ENCODE measurements at regions not wholly inside any gene's neighbourhood (a gene's known extent, or its start where the extent isn't known, plus 50 kb on each side); places are given as distances from the start of the nearest gene placed in this dataset.
A peak's percentile ranks its signal among the peaks of the same experiment; 100 is the strongest.

- ChIA-PET CTCF (no interaction called here), POLR2A (no interaction called here)
- H3K36me3 Mint-ChIP-seq: peaks cover 0 to 5% (median 0%) of the 10 kb centered on the region in 5 donors
- Histone ChIP-seq H3K9me3 (ENCODE audit: control insufficient read depth in 2 of 3, low read length in 3 of 3) (peaks cover 0 to 8% (median 0%) of the 10 kb centered on the region in 3 experiments), H3K27ac (ENCODE audit: low read depth, low read length) (no peak overlapping the region), H3K27me3 (ENCODE audit: control insufficient read depth in 2 of 2, insufficient read depth in 2 of 2, low read length in 2 of 2) (no peaks in the 10 kb centered on the region), H3K36me3 (ENCODE audit: control insufficient read depth in 2 of 3, insufficient read depth in 3 of 3, low read length in 3 of 3) (no peaks in the 10 kb centered on the region), H3K4me3 (ENCODE audit: low read length) (no peak overlapping the region), H3K4me1 (ENCODE audit: control insufficient read depth in 2 of 2, insufficient read depth in 2 of 2, low read length in 2 of 2) (no peaks in the 10 kb centered on the region)
- H3K4me3 Mint-ChIP-seq: no peak overlapping the region
- peaks cover 3 to 15% (median 8%) of the 10 kb centered on the region in 11 donors for H3K9me3 Mint-ChIP-seq
- intact Hi-C loops (cut with micrococcal nuclease): no loop called here
- no peaks in the 10 kb centered on the region for H3K27me3 Mint-ChIP-seq
- no peaks in the 10 kb centered on the region for H3K4me1 Mint-ChIP-seq
- H3K27ac Mint-ChIP-seq: no peak overlapping the region
- DNase-seq (no peak), ATAC-seq (no peak)
Observed at GRCh38 chrX:58051346-58051745, 141.1 kb upstream of the ZXDA start.

- no peaks in the 10 kb centered on the region for H3K4me1 Mint-ChIP-seq
- peaks cover 3 to 23% (median 12%) of the 10 kb centered on the region in 11 donors for H3K9me3 Mint-ChIP-seq
- CTCF ChIA-PET: no interaction called here
- no peak overlapping the region for H3K4me3 ChIP-seq (ENCODE audit: low read length)
- POLR2A ChIA-PET: no interaction called here
- DNase-seq: no peak
- peaks cover 0 to 15% (median 0%) of the 10 kb centered on the region in 5 donors for H3K27me3 Mint-ChIP-seq
- H3K4me1 ChIP-seq (ENCODE audit: control insufficient read depth in 2 of 2, insufficient read depth in 2 of 2, low read length in 2 of 2): no peaks in the 10 kb centered on the region
- H3K36me3 ChIP-seq (ENCODE audit: control insufficient read depth in 2 of 3, insufficient read depth in 3 of 3, low read length in 3 of 3): no peaks in the 10 kb centered on the region
- intact Hi-C loops (cut with micrococcal nuclease): no loop called here
- no peak overlapping the region for H3K4me3 Mint-ChIP-seq
- H3K27ac Mint-ChIP-seq: no peak overlapping the region
- H3K27ac ChIP-seq (ENCODE audit: low read depth, low read length): no peak overlapping the region
- H3K36me3 Mint-ChIP-seq: peaks cover 0 to 5% (median 0%) of the 10 kb centered on the region in 5 donors
- ATAC-seq: no peak
- no peaks in the 10 kb centered on the region for H3K27me3 ChIP-seq (ENCODE audit: control insufficient read depth in 2 of 2, insufficient read depth in 2 of 2, low read length in 2 of 2)
- H3K9me3 ChIP-seq (ENCODE audit: control insufficient read depth in 2 of 3, low read length in 3 of 3): peaks cover 0 to 8% (median 0%) of the 10 kb centered on the region in 3 experiments
Observed at GRCh38 chrX:58044130-58044529, 133.9 kb upstream of the ZXDA start.

- CTCF ChIA-PET: interaction anchor here (0.6 to 1.1 kb wide), 2 partner anchors 204 to 989 kb away, joined by 3 read pairs; no protein-coding TSS in a partner anchor
- Mint-ChIP-seq H3K4me3 (no peak overlapping the region), H3K9me3 (no peaks in the 10 kb centered on the region), H3K27ac (no peak overlapping the region), H3K4me1 (peaks cover 0 to 34% (median 8%) of the 10 kb centered on the region in 7 donors), H3K27me3 (no peaks in the 10 kb centered on the region), H3K36me3 (no peaks in the 10 kb centered on the region)
- no peak overlapping the region for H3K4me3 ChIP-seq (ENCODE audit: low read length)
- intact Hi-C loops (cut with micrococcal nuclease): loop anchor here (1.0 to 10.0 kb wide), 7 partner anchors 121 to 1741 kb away; partner anchors contain the start of gene FAAH2 (in 1 of the 2)
- ATAC-seq (no peak), DNase-seq (peak in 6 of 9 donors; percentile 4 to 43 (median 30))
- H3K4me1 ChIP-seq (ENCODE audit: control insufficient read depth in 2 of 2, insufficient read depth in 2 of 2, low read length in 2 of 2): peaks cover 0 to 7% of the 10 kb centered on the region in 2 donors
- no peak overlapping the region for H3K27ac ChIP-seq (ENCODE audit: low read depth, low read length)
- POLR2A ChIA-PET: no interaction called here
- H3K9me3 ChIP-seq (ENCODE audit: control insufficient read depth in 2 of 3, low read length in 3 of 3): no peaks in the 10 kb centered on the region
- no peaks in the 10 kb centered on the region for H3K36me3 ChIP-seq (ENCODE audit: control insufficient read depth in 2 of 3, insufficient read depth in 3 of 3, low read length in 3 of 3)
- H3K27me3 ChIP-seq (ENCODE audit: control insufficient read depth in 2 of 2, insufficient read depth in 2 of 2, low read length in 2 of 2): no peaks in the 10 kb centered on the region
Observed at GRCh38 chrX:58025979-58026378, 115.7 kb upstream of the ZXDA start.

GRCh38 chrX:57985951-57986350, 75.7 kb upstream of the ZXDA start:
- Histone ChIP-seq H3K4me3 (ENCODE audit: low read length) (no peak overlapping the region), H3K4me1 (ENCODE audit: control insufficient read depth in 2 of 2, insufficient read depth in 2 of 2, low read length in 2 of 2) (no peaks in the 10 kb centered on the region), H3K27ac (ENCODE audit: low read depth, low read length) (no peak overlapping the region), H3K36me3 (ENCODE audit: control insufficient read depth in 2 of 3, insufficient read depth in 3 of 3, low read length in 3 of 3) (no peaks in the 10 kb centered on the region), H3K27me3 (ENCODE audit: control insufficient read depth in 2 of 2, insufficient read depth in 2 of 2, low read length in 2 of 2) (no peaks in the 10 kb centered on the region), H3K9me3 (ENCODE audit: control insufficient read depth in 2 of 3, low read length in 3 of 3) (peaks cover 0 to 14% (median 0%) of the 10 kb centered on the region in 3 experiments)
- H3K27ac Mint-ChIP-seq: no peak overlapping the region
- peaks cover 0 to 31% (median 8%) of the 10 kb centered on the region in 11 donors for H3K9me3 Mint-ChIP-seq
- intact Hi-C loops (cut with micrococcal nuclease): no loop called here
- peaks cover 0 to 10% (median 0%) of the 10 kb centered on the region in 5 donors for H3K27me3 Mint-ChIP-seq
- no peaks in the 10 kb centered on the region for H3K36me3 Mint-ChIP-seq
- ChIA-PET CTCF (no interaction called here), POLR2A (interaction anchor here (0.6 kb wide), 1 partner anchor 10 kb away, joined by 3 read pairs; no protein-coding TSS in a partner anchor)
- no peaks in the 10 kb centered on the region for H3K4me1 Mint-ChIP-seq
- DNase-seq (no peak), ATAC-seq (no peak)
- H3K4me3 Mint-ChIP-seq: no peak overlapping the region

- Histone ChIP-seq H3K4me1 (ENCODE audit: control insufficient read depth in 2 of 2, insufficient read depth in 2 of 2, low read length in 2 of 2) (no peaks in the 10 kb centered on the region), H3K9me3 (ENCODE audit: control insufficient read depth in 2 of 3, low read length in 3 of 3) (peaks cover 0 to 8% (median 0%) of the 10 kb centered on the region in 3 experiments), H3K27ac (ENCODE audit: low read depth, low read length) (no peak overlapping the region), H3K36me3 (ENCODE audit: control insufficient read depth in 2 of 3, insufficient read depth in 3 of 3, low read length in 3 of 3) (no peaks in the 10 kb centered on the region), H3K4me3 (ENCODE audit: low read length) (no peak overlapping the region), H3K27me3 (ENCODE audit: control insufficient read depth in 2 of 2, insufficient read depth in 2 of 2, low read length in 2 of 2) (no peaks in the 10 kb centered on the region)
- intact Hi-C loops (cut with micrococcal nuclease): no loop called here
- no peak for ATAC-seq
- Mint-ChIP-seq H3K4me3 (no peak overlapping the region), H3K27me3 (peaks cover 0 to 10% (median 0%) of the 10 kb centered on the region in 5 donors), H3K4me1 (no peaks in the 10 kb centered on the region), H3K9me3 (peaks cover 0 to 20% (median 8%) of the 10 kb centered on the region in 11 donors), H3K27ac (no peak overlapping the region), H3K36me3 (no peaks in the 10 kb centered on the region)
- DNase-seq: no peak
- ChIA-PET POLR2A (no interaction called here), CTCF (no interaction called here)
Observed at GRCh38 chrX:57984620-57985019, 74.4 kb upstream of the ZXDA start.

GRCh38 chrX:57977992-57978391, 67.7 kb upstream of the ZXDA start:
- H3K36me3 ChIP-seq (ENCODE audit: control insufficient read depth in 2 of 3, insufficient read depth in 3 of 3, low read length in 3 of 3): no peaks in the 10 kb centered on the region
- ChIA-PET CTCF (no interaction called here), POLR2A (no interaction called here)
- ATAC-seq (no peak), DNase-seq (no peak)
- no peaks in the 10 kb centered on the region for H3K4me1 ChIP-seq (ENCODE audit: control insufficient read depth in 2 of 2, insufficient read depth in 2 of 2, low read length in 2 of 2)
- intact Hi-C loops (cut with micrococcal nuclease): no loop called here
- Mint-ChIP-seq H3K27me3 (peaks cover 0 to 7% (median 0%) of the 10 kb centered on the region in 5 donors), H3K4me1 (no peaks in the 10 kb centered on the region), H3K27ac (no peak overlapping the region), H3K4me3 (no peak overlapping the region), H3K9me3 (peaks cover 0 to 5% (median 0%) of the 10 kb centered on the region in 11 donors), H3K36me3 (no peaks in the 10 kb centered on the region)
- H3K27me3 ChIP-seq (ENCODE audit: control insufficient read depth in 2 of 2, insufficient read depth in 2 of 2, low read length in 2 of 2): no peaks in the 10 kb centered on the region
- no peaks in the 10 kb centered on the region for H3K9me3 ChIP-seq (ENCODE audit: control insufficient read depth in 2 of 3, low read length in 3 of 3)
- H3K27ac ChIP-seq (ENCODE audit: low read depth, low read length): no peak overlapping the region
- H3K4me3 ChIP-seq (ENCODE audit: low read length): no peak overlapping the region

GRCh38 chrX:57964975-57965374, 54.7 kb upstream of the ZXDA start:
- H3K9me3 Mint-ChIP-seq: peaks cover 0 to 37% (median 14%) of the 10 kb centered on the region in 11 donors
- DNase-seq (no peak), ATAC-seq (no peak)
- H3K27me3 Mint-ChIP-seq: no peaks in the 10 kb centered on the region
- H3K9me3 ChIP-seq (ENCODE audit: control insufficient read depth in 2 of 3, low read length in 3 of 3): peaks cover 0 to 5% (median 0%) of the 10 kb centered on the region in 3 experiments
- H3K36me3 Mint-ChIP-seq: no peaks in the 10 kb centered on the region
- no peaks in the 10 kb centered on the region for H3K36me3 ChIP-seq (ENCODE audit: control insufficient read depth in 2 of 3, insufficient read depth in 3 of 3, low read length in 3 of 3)
- no peak overlapping the region for H3K4me3 Mint-ChIP-seq
- no peak overlapping the region for H3K4me3 ChIP-seq (ENCODE audit: low read length)
- POLR2A ChIA-PET: no interaction called here
- no peaks in the 10 kb centered on the region for H3K4me1 Mint-ChIP-seq
- CTCF ChIA-PET: no interaction called here
- no peaks in the 10 kb centered on the region for H3K27me3 ChIP-seq (ENCODE audit: control insufficient read depth in 2 of 2, insufficient read depth in 2 of 2, low read length in 2 of 2)
- no peak overlapping the region for H3K27ac Mint-ChIP-seq
- H3K27ac ChIP-seq (ENCODE audit: low read depth, low read length): no peak overlapping the region
- H3K4me1 ChIP-seq (ENCODE audit: control insufficient read depth in 2 of 2, insufficient read depth in 2 of 2, low read length in 2 of 2): no peaks in the 10 kb centered on the region
- intact Hi-C loops (cut with micrococcal nuclease): no loop called here

Measured in naive thymus-derived CD4-positive, alpha-beta T cell (primary cell).